ENCODE measurements at regions not wholly inside any gene's neighbourhood (a gene's known extent, or its start where the extent isn't known, plus 50 kb on each side); places are given as distances from the start of the nearest gene placed in this dataset.

- TF ChIP-seq EZH2 (IDR thresholded peaks at IDR 0.05; ENCODE audit: insufficient read depth, poor library complexity, severe bottlenecking) (no peak), EZH2phosphoT487 (IDR thresholded peaks at IDR 0.05; ENCODE audit: insufficient read depth, low read depth) (no peak)
Observed at GRCh38 chr7:68408873-68409272, 1189.4 kb upstream of the AUTS2 start.

Data from GM23248 (cell line).